ENCODE measurements at regions not wholly inside any gene's neighbourhood (a gene's known extent, or its start where the extent isn't known, plus 50 kb on each side); places are given as distances from the start of the nearest gene placed in this dataset.

DNA sequence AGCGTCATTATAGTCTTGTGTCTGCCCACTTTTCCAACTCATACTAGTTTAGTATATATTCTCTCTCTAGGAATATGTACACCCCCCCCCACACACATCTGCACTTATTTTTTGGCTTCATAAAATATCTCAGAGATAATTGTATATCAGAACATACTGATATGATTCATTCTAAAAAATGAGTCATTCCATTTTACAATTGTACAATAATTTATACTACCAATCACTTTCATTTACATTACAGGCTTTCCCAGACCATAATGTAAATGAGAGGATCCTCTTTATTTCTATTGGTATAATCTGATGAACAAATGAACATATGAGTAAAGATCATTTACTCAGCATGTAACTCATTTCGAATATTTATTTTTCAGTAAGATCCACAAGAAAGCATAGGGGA is 1842.9 kb upstream of the C9orf72 start:
- no peak overlapping the region for H4K5ac ChIP-seq (ENCODE audit: insufficient read length, low read depth, low read length)
- no peak overlapping the region for H3K4me2 ChIP-seq (ENCODE audit: insufficient read depth, insufficient read length, low read length)
- TF ChIP-seq, protein P1, sequence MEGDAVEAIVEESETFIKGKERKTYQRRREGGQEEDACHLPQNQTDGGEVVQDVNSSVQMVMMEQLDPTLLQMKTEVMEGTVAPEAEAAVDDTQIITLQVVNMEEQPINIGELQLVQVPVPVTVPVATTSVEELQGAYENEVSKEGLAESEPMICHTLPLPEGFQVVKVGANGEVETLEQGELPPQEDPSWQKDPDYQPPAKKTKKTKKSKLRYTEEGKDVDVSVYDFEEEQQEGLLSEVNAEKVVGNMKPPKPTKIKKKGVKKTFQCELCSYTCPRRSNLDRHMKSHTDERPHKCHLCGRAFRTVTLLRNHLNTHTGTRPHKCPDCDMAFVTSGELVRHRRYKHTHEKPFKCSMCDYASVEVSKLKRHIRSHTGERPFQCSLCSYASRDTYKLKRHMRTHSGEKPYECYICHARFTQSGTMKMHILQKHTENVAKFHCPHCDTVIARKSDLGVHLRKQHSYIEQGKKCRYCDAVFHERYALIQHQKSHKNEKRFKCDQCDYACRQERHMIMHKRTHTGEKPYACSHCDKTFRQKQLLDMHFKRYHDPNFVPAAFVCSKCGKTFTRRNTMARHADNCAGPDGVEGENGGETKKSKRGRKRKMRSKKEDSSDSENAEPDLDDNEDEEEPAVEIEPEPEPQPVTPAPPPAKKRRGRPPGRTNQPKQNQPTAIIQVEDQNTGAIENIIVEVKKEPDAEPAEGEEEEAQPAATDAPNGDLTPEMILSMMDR (conservative IDR thresholded peaks at IDR 0.05): no peak

More for the DNA sequence above, 1842.9 kb upstream of the C9orf72 start:
- DNase-seq: no peak
- H2BK15ac ChIP-seq (ENCODE audit: low read depth, low read length): no peak overlapping the region
- H2BK5ac ChIP-seq (ENCODE audit: insufficient read length, low read length): no peak overlapping the region
- H2BK20ac ChIP-seq (ENCODE audit: low read depth, low read length, poor library complexity, severe bottlenecking): no peak overlapping the region
- no peak overlapping the region for H3K23ac ChIP-seq (ENCODE audit: insufficient read length, low read depth, low read length)
- H3K23me2 ChIP-seq (ENCODE audit: insufficient read length, low read depth, low read length, poor library complexity, severe bottlenecking): no peaks in the 10 kb centered on the region
- H2AK5ac ChIP-seq (ENCODE audit: insufficient read length, low read length): no peak overlapping the region
- no peak overlapping the region for H3K27ac ChIP-seq (ENCODE audit: insufficient read length, low read depth, low read length)
- WGBS (ENCODE audit: extremely low coverage, insufficient read length, low lambda C conversion rate): no CpG with 5 or more reads among the region's 2 CpGs
- no peaks in the 10 kb centered on the region for H3K36me3 Mint-ChIP-seq (ENCODE audit: insufficient read depth in 1 of 3, low read depth in 3 of 3)
- H2BK120ac ChIP-seq (ENCODE audit: low read depth, low read length, poor library complexity, severe bottlenecking): no peak overlapping the region
- H3K4me3 Mint-ChIP-seq: no peak overlapping the region
- H2BK12ac ChIP-seq (ENCODE audit: insufficient read length, low read depth, low read length): no peak overlapping the region
- no peak overlapping the region for H3K27ac Mint-ChIP-seq
- no peak overlapping the region for H3K18ac ChIP-seq (ENCODE audit: insufficient read length, low read depth, low read length)
- no peak overlapping the region for H4K8ac ChIP-seq (replicated peaks; ENCODE audit: insufficient read length, low read depth, low read length)
- no peak overlapping the region for H4K91ac ChIP-seq (ENCODE audit: insufficient read length, low read depth, low read length)
- H3K9me3 ChIP-seq (ENCODE audit: control insufficient read depth, low read depth, low read length): no peaks in the 10 kb centered on the region
- no peaks in the 10 kb centered on the region for H3K27me3 ChIP-seq (ENCODE audit: insufficient read depth, low read length)
- H2AFZ ChIP-seq (ENCODE audit: low read length): no peak overlapping the region
- peaks cover 10 to 11% of the 10 kb centered on the region in 2 experiments for H3K4me1 Mint-ChIP-seq
- no peak overlapping the region for H3K9ac ChIP-seq (ENCODE audit: extremely low read depth, insufficient read length, low read length)
- no peaks in the 10 kb centered on the region for H4K20me1 ChIP-seq (ENCODE audit: control insufficient read depth, insufficient read depth, insufficient read length)
- no peaks in the 10 kb centered on the region for H3K9me3 Mint-ChIP-seq
- H3K4me1 ChIP-seq (ENCODE audit: insufficient read depth, low read length): peaks cover 2% of the 10 kb centered on the region; the same call in 1 of the 2 replicates
- H3K27me3 Mint-ChIP-seq (ENCODE audit: low read depth): no peaks in the 10 kb centered on the region
- no peak overlapping the region for H3K14ac ChIP-seq (ENCODE audit: insufficient read depth, low read length)
- H3K56ac ChIP-seq (ENCODE audit: insufficient read length, low read depth, low read length): no peak overlapping the region
- no peaks in the 10 kb centered on the region for H3K79me1 ChIP-seq (ENCODE audit: insufficient read depth, low read depth, low read length, poor library complexity, severe bottlenecking)
- no peak overlapping the region for H3K4ac ChIP-seq (ENCODE audit: low read depth, low read length)
- H3K79me2 ChIP-seq (ENCODE audit: insufficient read depth, low read length): no peaks in the 10 kb centered on the region
- H3T11ph ChIP-seq (ENCODE audit: low read length): no peak overlapping the region

Data from H9 (cell line).